Liver (tissue), 3 donors: ENCODE measurements at regions not wholly inside any gene's neighbourhood (a gene's known extent, or its start where the extent isn't known, plus 50 kb on each side); places are given as distances from the start of the nearest gene placed in this dataset.

Source experiments
- CTCF ChIP-seq: fragments of 150-350 bp; IDR thresholded peaks from 2 replicates; pipeline ENCODE4 v1.5.1; 2017; ENCODE audit warnings: improper control_type of control experiment, low read depth, low read length; ENCODE audit not compliant: missing input control
- EGR1 ChIP-seq, 2 donors: IDR thresholded peaks; 2 replicates each; pipeline ENCODE4 v1.6.1; 2016 to 2018; ENCODE audit warnings: antibody characterized with exemption in 2 of 2, low read depth in 2 of 2
- FOXA1 ChIP-seq: IDR thresholded peaks from 2 replicates; pipeline ENCODE4 v1.6.1; 2016; ENCODE audit warnings: antibody characterized with exemption
- GABPA ChIP-seq, 2 donors: IDR thresholded peaks in 1 of 2; conservative IDR thresholded peaks in 1 of 2; 2 replicates each; pipeline ENCODE4 v1.6.1; 2016; ENCODE audit warnings: antibody characterized with exemption in 2 of 2, mild to moderate bottlenecking in 1 of 2, moderate library complexity in 1 of 2
- HNF4A ChIP-seq, 2 donors: conservative IDR thresholded peaks; 2 replicates each; pipeline ENCODE4 v1.6.1; 2016; ENCODE audit warnings: antibody characterized with exemption in 2 of 2, mild to moderate bottlenecking in 2 of 2
- JUND ChIP-seq, 2 donors: IDR thresholded peaks; 2 replicates each; pipeline ENCODE4 v1.6.1; 2016; ENCODE audit warnings: antibody characterized with exemption in 2 of 2
- MAX ChIP-seq: IDR thresholded peaks from 2 replicates; pipeline ENCODE4 v1.6.1; 2016; ENCODE audit warnings: antibody characterized with exemption
- RAD21 ChIP-seq, 2 donors: IDR thresholded peaks; 2 replicates each; pipeline ENCODE4 v1.6.1; 2016; ENCODE audit warnings: antibody characterized with exemption in 2 of 2, mild to moderate bottlenecking in 2 of 2
- SP1 ChIP-seq: IDR thresholded peaks from 2 replicates; pipeline ENCODE4 v1.6.1; 2018; ENCODE audit warnings: antibody characterized with exemption, mild to moderate bottlenecking
- TAF1 ChIP-seq: conservative IDR thresholded peaks from 2 replicates; pipeline ENCODE4 v1.6.1; 2016; ENCODE audit warnings: antibody characterized with exemption, mild to moderate bottlenecking
- YY1 ChIP-seq: IDR thresholded peaks from 2 replicates; pipeline ENCODE4 v1.6.1; 2016; ENCODE audit warnings: antibody characterized with exemption, mild to moderate bottlenecking
- TF ChIP-seq, protein P1 (sequence below): IDR thresholded peaks from 2 replicates; pipeline ENCODE4 v1.6.1; 2016; ENCODE audit warnings: antibody characterized with exemption, mild to moderate bottlenecking
- donor health status: healthy.
- donor health status: healthy.

GRCh38 chr7:84901366-84901765 is 285.5 kb downstream of the SEMA3D start:
- TF ChIP-seq CTCF (no peak), MAX (no peak), RAD21 (IDR thresholded peaks at IDR 0.05) (no peak), SP1 (no peak), JUND (IDR thresholded peaks at IDR 0.05) (no peak), EGR1 (IDR thresholded peaks at IDR 0.05; ENCODE audit: low read depth in 2 of 2) (no peak), YY1 (no peak), GABPA (IDR thresholded peaks at IDR 0.05 in 1 of 2, conservative IDR thresholded peaks at IDR 0.05 in 1 of 2) (no peak), TAF1 (no peak), FOXA1 (no peak), HNF4A (conservative IDR thresholded peaks at IDR 0.05) (no peak)
- TF ChIP-seq, protein P1, sequence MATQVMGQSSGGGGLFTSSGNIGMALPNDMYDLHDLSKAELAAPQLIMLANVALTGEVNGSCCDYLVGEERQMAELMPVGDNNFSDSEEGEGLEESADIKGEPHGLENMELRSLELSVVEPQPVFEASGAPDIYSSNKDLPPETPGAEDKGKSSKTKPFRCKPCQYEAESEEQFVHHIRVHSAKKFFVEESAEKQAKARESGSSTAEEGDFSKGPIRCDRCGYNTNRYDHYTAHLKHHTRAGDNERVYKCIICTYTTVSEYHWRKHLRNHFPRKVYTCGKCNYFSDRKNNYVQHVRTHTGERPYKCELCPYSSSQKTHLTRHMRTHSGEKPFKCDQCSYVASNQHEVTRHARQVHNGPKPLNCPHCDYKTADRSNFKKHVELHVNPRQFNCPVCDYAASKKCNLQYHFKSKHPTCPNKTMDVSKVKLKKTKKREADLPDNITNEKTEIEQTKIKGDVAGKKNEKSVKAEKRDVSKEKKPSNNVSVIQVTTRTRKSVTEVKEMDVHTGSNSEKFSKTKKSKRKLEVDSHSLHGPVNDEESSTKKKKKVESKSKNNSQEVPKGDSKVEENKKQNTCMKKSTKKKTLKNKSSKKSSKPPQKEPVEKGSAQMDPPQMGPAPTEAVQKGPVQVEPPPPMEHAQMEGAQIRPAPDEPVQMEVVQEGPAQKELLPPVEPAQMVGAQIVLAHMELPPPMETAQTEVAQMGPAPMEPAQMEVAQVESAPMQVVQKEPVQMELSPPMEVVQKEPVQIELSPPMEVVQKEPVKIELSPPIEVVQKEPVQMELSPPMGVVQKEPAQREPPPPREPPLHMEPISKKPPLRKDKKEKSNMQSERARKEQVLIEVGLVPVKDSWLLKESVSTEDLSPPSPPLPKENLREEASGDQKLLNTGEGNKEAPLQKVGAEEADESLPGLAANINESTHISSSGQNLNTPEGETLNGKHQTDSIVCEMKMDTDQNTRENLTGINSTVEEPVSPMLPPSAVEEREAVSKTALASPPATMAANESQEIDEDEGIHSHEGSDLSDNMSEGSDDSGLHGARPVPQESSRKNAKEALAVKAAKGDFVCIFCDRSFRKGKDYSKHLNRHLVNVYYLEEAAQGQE = no peak
